CD14-positive monocyte (primary cell): ENCODE measurements at regions not wholly inside any gene's neighbourhood (a gene's known extent, or its start where the extent isn't known, plus 50 kb on each side); places are given as distances from the start of the nearest gene placed in this dataset.

Source experiments
- DNase-seq, 3 donors: peaks; one replicate each; pipeline ENCODE4 v3.0.0-alpha.2; 2011 to 2022
- H2AFZ ChIP-seq: 2 replicates; pipeline ENCODE4 v1.6.0; 2012; ENCODE audit warnings: mild to moderate bottlenecking, low read depth, low read length, inconsistent platforms; ENCODE audit not compliant: insufficient read depth, poor library complexity, severe bottlenecking
- H3K27ac ChIP-seq, 2 donors: 1 replicate in 1 of 2; 2 replicates in 1 of 2; pipeline ENCODE4 v1.5.1; 2012 to 2013; ENCODE audit warnings: low read length in 2 of 2, control low read depth in 1 of 2, inconsistent platforms in 1 of 2, low read depth in 1 of 2, mild to moderate bottlenecking in 1 of 2
- H3K27me3 ChIP-seq, 2 donors: one replicate each; pipeline versions ENCODE4 v1.6.0 to v1.6.1; 2011 to 2013; ENCODE audit warnings: low read length in 2 of 2; ENCODE audit not compliant: control insufficient read depth in 2 of 2, insufficient read depth in 2 of 2
- H3K36me3 ChIP-seq, 2 donors: replicated peaks in 1 of 2; 1 replicate in 1 of 2; 2 replicates in 1 of 2; pipeline versions ENCODE4 v1.5.1 to v1.6.1; 2012 to 2013; ENCODE audit warnings: low read length in 2 of 2, control low read depth in 1 of 2, inconsistent platforms in 1 of 2, mild to moderate bottlenecking in 1 of 2; ENCODE audit not compliant: insufficient read depth in 2 of 2, control insufficient read depth in 1 of 2
- H3K4me1 ChIP-seq, 2 donors: 1 replicate in 1 of 2; 2 replicates in 1 of 2; pipeline versions ENCODE4 v1.5.1 to v1.6.1; 2012 to 2013; ENCODE audit warnings: low read length in 2 of 2, control low read depth in 1 of 2, inconsistent platforms in 1 of 2, mild to moderate bottlenecking in 1 of 2, moderate library complexity in 1 of 2; ENCODE audit not compliant: insufficient read depth in 2 of 2, control insufficient read depth in 1 of 2
- H3K4me2 ChIP-seq: replicated peaks from 2 replicates; pipeline ENCODE3; 2012; ENCODE audit warnings: low read length, moderate library complexity, mild to moderate bottlenecking; ENCODE audit not compliant: poor library complexity, severe bottlenecking; ENCODE audit errors: extremely low read depth
- H3K4me3 ChIP-seq, 3 experiments: fragments of 200-600 bp in 1 of 3; sonication (generic) in 1 of 3; replicated peaks in 1 of 3; 1 replicate in 2 of 3; 2 replicates in 1 of 3; pipeline ENCODE4 v1.5.1; 2011 to 2013; ENCODE audit warnings: low read length in 3 of 3, mild to moderate bottlenecking in 3 of 3, control low read depth in 2 of 3, low read depth in 2 of 3, inconsistent platforms in 1 of 3, moderate library complexity in 1 of 3
- H3K79me2 ChIP-seq: 2 replicates; pipeline ENCODE4 v1.6.0; 2012; ENCODE audit warnings: mild to moderate bottlenecking, control low read depth, inconsistent platforms, low read length, moderate library complexity; ENCODE audit not compliant: insufficient read depth
- H3K9ac ChIP-seq: 2 replicates; pipeline ENCODE4 v1.6.0; 2017; ENCODE audit warnings: low read length, mild to moderate bottlenecking; ENCODE audit not compliant: insufficient read depth, poor library complexity, severe bottlenecking
- H3K9me3 ChIP-seq, 2 donors: replicated peaks in 1 of 2; 1 replicate in 1 of 2; 2 replicates in 1 of 2; pipeline versions ENCODE4 v1.5.1 to v1.6.1; 2012 to 2013; ENCODE audit warnings: low read length in 2 of 2, control low read depth in 1 of 2; ENCODE audit not compliant: control insufficient read depth in 1 of 2, insufficient read depth in 1 of 2
- H4K20me1 ChIP-seq: 2 replicates; pipeline ENCODE4 v1.6.0; 2012; ENCODE audit warnings: mild to moderate bottlenecking, low read length, control low read depth, moderate library complexity; ENCODE audit not compliant: insufficient read depth
- H3K27ac Mint-ChIP-seq, 7 donors: one replicate each; pipeline ENCODE4 v1.8.0; 2020; ENCODE audit warnings: mild to moderate bottlenecking in 7 of 7, mixed read lengths in 7 of 7, moderate library complexity in 6 of 7, inconsistent platforms in 2 of 7
- H3K27me3 Mint-ChIP-seq, 3 donors: one replicate each; pipeline ENCODE4 v1.8.0; 2021 to 2022; ENCODE audit warnings: low read depth in 3 of 3, mild to moderate bottlenecking in 3 of 3, mixed read lengths in 3 of 3, moderate library complexity in 3 of 3, inconsistent platforms in 1 of 3
- H3K36me3 Mint-ChIP-seq, 2 donors: one replicate each; pipeline ENCODE4 v1.8.0; 2020; ENCODE audit warnings: mixed read lengths in 2 of 2, inconsistent platforms in 1 of 2, mild to moderate bottlenecking in 1 of 2
- H3K4me1 Mint-ChIP-seq: one replicate; pipeline ENCODE4 v1.8.0; 2020; ENCODE audit warnings: mild to moderate bottlenecking, mixed read lengths
- H3K4me3 Mint-ChIP-seq, 2 donors: one replicate each; pipeline ENCODE4 v1.8.0; 2020; ENCODE audit warnings: mild to moderate bottlenecking in 2 of 2, mixed read lengths in 2 of 2, moderate library complexity in 1 of 2
- H3K9me3 Mint-ChIP-seq, 7 donors: one replicate each; pipeline ENCODE4 v1.8.0; 2020 to 2022; ENCODE audit warnings: mixed read lengths in 7 of 7, mild to moderate bottlenecking in 6 of 7, moderate library complexity in 6 of 7, inconsistent platforms in 2 of 7
- WGBS: methylation state at CpG from one replicate; pipeline ENCODE4 v1.1.5; 2013; ENCODE audit warnings: missing lambda C conversion rate; ENCODE audit not compliant: insufficient coverage; 5-methylcytosine and 5-hydroxymethylcytosine counted together
- intact Hi-C, 2 donors: fragments of 100-400 bp; cut with micrococcal nuclease; formaldehyde crosslinking; loops; one replicate each; pipeline versions ENCODE4 v1.15.0 to v1.15.1; 2023
- TF ChIP-seq, protein P1 (sequence below): fragments of 200-600 bp; IDR thresholded peaks from one replicate; pipeline ENCODE4 v1.8.0; 2022; ENCODE audit warnings: antibody characterized with exemption, mild to moderate bottlenecking

DNA sequence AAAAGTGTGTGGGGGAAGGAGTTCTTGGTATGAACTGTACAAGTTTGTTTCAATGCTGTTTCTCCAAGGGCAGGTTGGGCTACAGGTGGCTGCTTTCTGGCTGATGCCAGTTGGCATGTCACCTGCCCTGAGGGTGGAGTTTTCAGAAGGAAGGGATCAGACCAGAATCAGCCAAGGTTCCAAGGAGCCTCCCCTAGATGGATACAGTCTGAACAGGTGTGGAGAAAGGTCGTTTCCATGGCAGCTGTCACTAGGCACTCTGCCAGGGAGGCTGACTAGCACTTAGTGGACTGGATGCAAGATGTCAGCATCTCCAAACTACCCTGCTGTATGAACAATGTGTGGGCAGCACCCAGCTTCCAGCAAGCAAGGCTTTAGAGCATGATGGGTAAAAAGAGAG lies 444.4 kb upstream of the HNRNPA3 start:
- Histone ChIP-seq H3K36me3 (no peaks in the 10 kb centered on the region), H3K4me2 (no peak overlapping the region), H3K79me2 (no peaks in the 10 kb centered on the region), H3K27ac (no peak overlapping the region), H4K20me1 (no peaks in the 10 kb centered on the region), H3K27me3 (no peaks in the 10 kb centered on the region), H3K4me1 (no peaks in the 10 kb centered on the region), H3K9ac (no peak overlapping the region), H3K4me3 (no peak overlapping the region), H3K9me3 (peaks cover 5% of the 10 kb centered on the region in 2 donors), H2AFZ (no peak overlapping the region)
- H3K36me3 Mint-ChIP-seq, result no peaks in the 10 kb centered on the region
- TF ChIP-seq, protein P1, sequence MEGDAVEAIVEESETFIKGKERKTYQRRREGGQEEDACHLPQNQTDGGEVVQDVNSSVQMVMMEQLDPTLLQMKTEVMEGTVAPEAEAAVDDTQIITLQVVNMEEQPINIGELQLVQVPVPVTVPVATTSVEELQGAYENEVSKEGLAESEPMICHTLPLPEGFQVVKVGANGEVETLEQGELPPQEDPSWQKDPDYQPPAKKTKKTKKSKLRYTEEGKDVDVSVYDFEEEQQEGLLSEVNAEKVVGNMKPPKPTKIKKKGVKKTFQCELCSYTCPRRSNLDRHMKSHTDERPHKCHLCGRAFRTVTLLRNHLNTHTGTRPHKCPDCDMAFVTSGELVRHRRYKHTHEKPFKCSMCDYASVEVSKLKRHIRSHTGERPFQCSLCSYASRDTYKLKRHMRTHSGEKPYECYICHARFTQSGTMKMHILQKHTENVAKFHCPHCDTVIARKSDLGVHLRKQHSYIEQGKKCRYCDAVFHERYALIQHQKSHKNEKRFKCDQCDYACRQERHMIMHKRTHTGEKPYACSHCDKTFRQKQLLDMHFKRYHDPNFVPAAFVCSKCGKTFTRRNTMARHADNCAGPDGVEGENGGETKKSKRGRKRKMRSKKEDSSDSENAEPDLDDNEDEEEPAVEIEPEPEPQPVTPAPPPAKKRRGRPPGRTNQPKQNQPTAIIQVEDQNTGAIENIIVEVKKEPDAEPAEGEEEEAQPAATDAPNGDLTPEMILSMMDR, result no peak
- H3K27me3 Mint-ChIP-seq, result peaks cover 0 to 3% (median 0%) of the 10 kb centered on the region in 3 donors
- peaks cover 4 to 15% (median 9%) of the 10 kb centered on the region in 7 donors for H3K9me3 Mint-ChIP-seq
- 50% methylated on average over 1 of the region's 1 CpG for WGBS
- no peaks in the 10 kb centered on the region for H3K4me1 Mint-ChIP-seq
- intact Hi-C loops, result no loop called here
- H3K4me3 Mint-ChIP-seq, result no peak overlapping the region
- H3K27ac Mint-ChIP-seq, result no peak overlapping the region
- DNase-seq, result no peak

- DNase-seq, result no peak
- no peaks in the 10 kb centered on the region for H3K4me1 Mint-ChIP-seq
- Histone ChIP-seq H3K79me2 (no peaks in the 10 kb centered on the region), H4K20me1 (no peaks in the 10 kb centered on the region), H3K36me3 (no peaks in the 10 kb centered on the region), H3K27me3 (no peaks in the 10 kb centered on the region), H3K27ac (no peak overlapping the region), H3K9ac (no peak overlapping the region), H3K4me1 (no peaks in the 10 kb centered on the region), H3K4me3 (no peak overlapping the region), H2AFZ (no peak overlapping the region), H3K4me2 (no peak overlapping the region), H3K9me3 (peaks cover 6 to 8% of the 10 kb centered on the region in 2 donors)
- no peak overlapping the region for H3K27ac Mint-ChIP-seq
- no peaks in the 10 kb centered on the region for H3K36me3 Mint-ChIP-seq
- H3K9me3 Mint-ChIP-seq, result peaks cover 6 to 19% (median 14%) of the 10 kb centered on the region in 7 donors
- no peak overlapping the region for H3K4me3 Mint-ChIP-seq
- H3K27me3 Mint-ChIP-seq, result peaks cover 0 to 3% (median 0%) of the 10 kb centered on the region in 3 donors
- TF ChIP-seq, protein P1, result no peak
- intact Hi-C loops, result no loop called here
- 74% methylated on average over 2 of the region's 3 CpGs for WGBS
Measured at GRCh38 chr2:176769021-176769420, 443.6 kb upstream of the HNRNPA3 start.
